GM12892 (cell line): ENCODE measurements at regions not wholly inside any gene's neighbourhood (a gene's known extent, or its start where the extent isn't known, plus 50 kb on each side); places are given as distances from the start of the nearest gene placed in this dataset.

Source experiments
- DNase-seq: peaks from one replicate; pipeline ENCODE4 v3.0.0; 2011; ENCODE audit not compliant: insufficient read length
- FAIRE-seq: peaks from 2 replicates; lab custom pipeline; 2011; peaks lifted over from hg19 to GRCh38; lab: Jason Lieb, UNC
- POLR2A ChIP-seq: IDR thresholded peaks from 2 replicates; pipeline ENCODE4 v1.6.1; 2011; ENCODE audit warnings: low read depth, low read length, control low read depth
- POLR2AphosphoS5 ChIP-seq: IDR thresholded peaks from 2 replicates; pipeline ENCODE4 v1.6.1; 2011; ENCODE audit warnings: low read depth, low read length, control low read depth
- TAF1 ChIP-seq: IDR thresholded peaks from 2 replicates; pipeline ENCODE4 v1.6.1; 2011; ENCODE audit warnings: low read depth, mild to moderate bottlenecking, control low read depth, low read length, borderline replicate concordance

DNA sequence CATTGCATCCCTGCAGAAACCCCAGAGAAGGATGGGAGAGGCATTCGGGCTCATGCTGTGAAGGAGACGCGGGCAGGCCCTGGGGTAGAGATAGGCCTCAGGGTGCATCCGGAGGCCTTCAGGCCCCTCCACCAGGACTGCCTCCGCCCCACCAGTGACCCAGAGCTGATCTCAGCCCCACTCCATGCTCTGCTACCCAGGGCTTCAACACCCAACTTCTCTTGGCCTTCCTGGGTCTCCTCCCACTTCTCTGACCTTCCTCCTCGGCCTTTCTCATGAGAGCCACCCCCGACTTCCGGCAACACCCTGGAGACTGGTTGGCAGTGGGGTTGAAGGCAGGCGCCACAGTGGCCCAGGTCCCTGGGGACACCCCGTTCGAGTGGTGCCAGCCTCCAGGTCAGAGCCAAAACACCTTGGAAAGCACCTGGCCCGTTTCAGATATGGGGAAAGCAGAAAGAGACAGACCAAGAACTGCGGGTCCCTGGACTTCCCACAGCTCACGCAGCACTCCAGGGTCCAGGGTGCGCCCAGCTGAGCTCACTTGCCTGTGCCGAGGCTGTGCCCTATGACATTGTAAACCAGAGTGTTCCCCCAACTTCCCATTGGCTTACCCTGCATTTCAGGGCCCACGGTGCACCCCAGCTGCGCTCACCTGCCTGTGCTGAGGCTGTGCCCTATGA, 65.1 kb upstream of the OLFM1 start:
- no peak for TF ChIP-seq POLR2AphosphoS5
- FAIRE-seq, result no peak
- DNase-seq, result no peak

DNA sequence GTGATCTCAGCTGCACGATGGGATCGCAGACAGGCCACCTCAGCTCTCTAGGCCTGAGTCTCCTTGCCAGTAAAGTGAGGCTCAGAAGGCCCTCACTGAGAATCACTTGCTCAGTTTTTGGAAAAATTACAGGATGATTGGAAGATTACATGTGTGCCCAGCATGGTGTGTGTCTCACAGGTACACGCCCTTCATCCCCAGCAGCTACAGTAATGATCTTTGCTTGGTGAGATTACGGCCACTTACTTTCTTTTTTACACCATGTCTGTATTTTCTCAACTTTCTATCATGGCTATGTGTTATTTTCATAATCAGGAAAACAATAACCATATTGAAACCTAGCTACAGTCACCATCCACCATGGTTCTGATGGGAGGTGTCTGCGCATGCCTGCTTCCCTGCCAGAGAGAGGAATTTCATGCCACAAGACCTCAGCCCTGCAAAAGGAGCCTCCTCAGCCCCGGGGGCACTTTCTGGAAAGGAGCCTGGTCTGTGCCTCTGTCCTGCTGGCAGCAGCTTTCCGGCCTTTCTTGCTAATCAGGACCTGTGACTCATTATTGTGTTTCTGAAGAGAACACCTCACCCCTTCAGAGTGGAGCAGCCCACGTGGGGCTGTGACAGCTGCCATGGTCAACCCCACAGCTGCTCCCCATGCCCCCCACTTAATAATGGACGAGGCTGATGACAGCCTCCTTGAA, 64.2 kb upstream of the OLFM1 start:
- DNase-seq, result no peak
- no peak for FAIRE-seq

GRCh38 chr9:135023786-135024405, 63.6 kb upstream of the OLFM1 start:
- FAIRE-seq, result no peak
- TF ChIP-seq POLR2A (no peak), POLR2AphosphoS5 (no peak), TAF1 (no peak)
- DNase-seq, result no peak

More for the DNA sequence above, 64.2 kb upstream of the OLFM1 start:
- TF ChIP-seq TAF1 (no peak), POLR2AphosphoS5 (no peak), POLR2A (no peak)

DNA sequence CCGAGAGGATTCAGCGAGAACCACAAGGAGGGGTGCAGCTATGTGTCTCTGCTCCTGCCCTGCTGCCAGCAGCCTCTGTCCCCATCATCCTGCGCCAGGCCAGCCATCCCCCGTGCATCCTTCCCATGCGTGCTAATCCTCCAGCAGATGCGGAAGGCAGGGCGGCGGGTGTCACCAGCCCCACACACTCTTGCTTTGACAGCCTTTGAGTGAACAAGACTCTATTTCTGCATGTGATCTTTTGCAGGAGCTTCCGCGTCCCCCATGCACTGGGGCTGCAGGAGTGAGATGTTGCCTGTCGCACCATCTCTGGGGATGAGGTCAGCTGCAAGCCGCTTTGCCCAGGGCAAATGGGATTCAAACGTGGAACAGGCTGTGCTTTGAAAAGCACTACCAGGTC, 58.0 kb upstream of the OLFM1 start:
- FAIRE-seq (no peak), DNase-seq (no peak)
- TF ChIP-seq TAF1, result no peak
- no peak for TF ChIP-seq POLR2A
- TF ChIP-seq POLR2AphosphoS5, result no peak

DNA sequence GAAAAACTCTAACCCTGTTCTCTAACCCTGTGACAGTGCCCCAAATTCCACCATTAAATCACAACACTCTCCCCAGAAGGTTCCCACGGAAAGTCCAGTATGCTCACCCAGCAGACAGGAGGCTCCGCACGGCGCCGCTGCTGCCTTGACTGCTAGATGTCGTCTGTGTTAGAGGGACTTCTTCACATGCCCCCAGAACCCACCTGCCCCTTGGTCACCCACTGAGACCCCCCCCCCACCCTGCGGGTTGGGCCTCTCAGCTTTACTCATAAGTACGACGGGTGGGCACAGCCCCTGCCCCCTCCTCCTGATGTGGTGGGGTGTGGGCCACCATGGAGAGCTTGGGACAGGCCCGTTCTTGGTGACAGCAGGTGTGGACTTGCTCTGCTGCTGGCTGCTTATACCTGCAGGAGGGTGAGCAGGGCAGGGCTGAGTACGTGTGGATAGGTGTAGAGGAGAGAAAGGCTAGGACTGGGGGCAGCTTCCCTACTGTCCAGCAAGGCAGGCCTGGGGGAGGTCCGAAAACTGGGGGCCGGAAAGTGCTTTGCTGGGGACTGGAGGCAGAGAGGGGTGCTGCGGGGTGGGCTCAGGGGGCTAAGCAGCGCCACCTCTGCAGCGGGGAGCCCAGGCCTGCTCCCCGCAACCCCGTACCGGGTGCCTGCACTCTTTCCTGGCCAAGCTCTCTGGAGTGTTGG, 57.5 kb upstream of the OLFM1 start:
- FAIRE-seq (no peak), DNase-seq (no peak)
- TF ChIP-seq TAF1 (no peak), POLR2AphosphoS5 (no peak), POLR2A (no peak)

GRCh38 chr9:135030566-135031226, 56.8 kb upstream of the OLFM1 start:
- DNase-seq, result no peak

GRCh38 chr9:135032041-135032835, 55.2 kb upstream of the OLFM1 start:
- DNase-seq, result no peak
- no peak for TF ChIP-seq POLR2AphosphoS5
- TF ChIP-seq POLR2A, result no peak
- no peak for TF ChIP-seq TAF1
- no peak for FAIRE-seq

More at GRCh38 chr9:135030566-135031226, 56.8 kb upstream of the OLFM1 start:
- TF ChIP-seq POLR2AphosphoS5 (no peak), POLR2A (no peak), TAF1 (no peak)
- no peak for FAIRE-seq

GRCh38 chr9:135032868-135033460, 54.5 kb upstream of the OLFM1 start:
- TF ChIP-seq POLR2A (no peak), TAF1 (no peak)
- DNase-seq, result no peak

DNA sequence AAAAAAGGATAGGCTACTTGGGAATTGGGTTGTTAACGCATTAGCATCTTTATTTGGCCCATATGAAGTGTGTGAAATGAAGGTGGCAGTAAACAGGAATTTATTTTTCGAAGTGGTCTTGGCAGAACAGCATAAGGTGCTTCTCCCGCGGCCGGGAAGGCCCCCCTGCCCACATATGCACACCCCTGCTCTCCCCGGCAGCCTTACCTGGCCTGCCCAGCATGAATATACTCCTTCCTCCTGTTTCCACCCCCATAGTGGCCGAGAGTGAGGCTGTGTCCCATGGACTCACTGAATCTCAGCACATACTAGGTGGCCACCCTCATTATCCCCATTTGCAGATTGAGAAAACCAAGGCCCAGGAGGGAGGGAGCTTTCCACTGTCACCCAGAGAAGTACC, 54.0 kb upstream of the OLFM1 start:
- FAIRE-seq (no peak), DNase-seq (no peak)
- no peak for TF ChIP-seq POLR2A

More at GRCh38 chr9:135032868-135033460, 54.5 kb upstream of the OLFM1 start:
- FAIRE-seq, result no peak

DNA sequence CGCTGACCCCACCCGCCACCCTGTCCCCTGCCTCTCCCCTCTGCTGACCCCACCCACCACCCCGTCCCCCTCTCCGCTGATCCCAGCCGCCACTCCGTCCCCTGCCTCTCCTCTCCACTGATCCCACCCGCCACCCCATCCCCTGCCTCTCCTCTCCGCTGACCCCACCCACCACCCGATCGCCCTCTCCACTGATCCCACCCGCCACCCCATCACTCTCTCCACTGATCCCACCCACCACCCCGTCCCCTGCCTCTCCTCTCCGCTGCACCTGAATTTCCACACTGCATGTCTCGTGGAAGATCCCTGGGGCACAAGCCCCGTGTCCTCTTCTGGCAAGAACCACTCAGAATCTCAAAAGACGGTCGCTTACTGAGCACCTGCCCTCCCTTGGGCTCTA, 53.4 kb upstream of the OLFM1 start:
- TF ChIP-seq POLR2A, result no peak
- no peak for TF ChIP-seq POLR2AphosphoS5
- no peak for TF ChIP-seq TAF1
- DNase-seq (no peak), FAIRE-seq (no peak)
